CD4-positive, alpha-beta T cell treated with Interferon alpha-2 for 1 hour (primary cell): ENCODE measurements at regions not wholly inside any gene's neighbourhood (a gene's known extent, or its start where the extent isn't known, plus 50 kb on each side); places are given as distances from the start of the nearest gene placed in this dataset.

Experiments
- DNase-seq, 2 donors: peaks; one replicate each; pipeline ENCODE4 v3.0.0-alpha.2; 2020 to 2022

GRCh38 chr9:105065098-105066088, 137.4 kb upstream of the ABCA1 start:
- DNase-seq, result no peak

DNA sequence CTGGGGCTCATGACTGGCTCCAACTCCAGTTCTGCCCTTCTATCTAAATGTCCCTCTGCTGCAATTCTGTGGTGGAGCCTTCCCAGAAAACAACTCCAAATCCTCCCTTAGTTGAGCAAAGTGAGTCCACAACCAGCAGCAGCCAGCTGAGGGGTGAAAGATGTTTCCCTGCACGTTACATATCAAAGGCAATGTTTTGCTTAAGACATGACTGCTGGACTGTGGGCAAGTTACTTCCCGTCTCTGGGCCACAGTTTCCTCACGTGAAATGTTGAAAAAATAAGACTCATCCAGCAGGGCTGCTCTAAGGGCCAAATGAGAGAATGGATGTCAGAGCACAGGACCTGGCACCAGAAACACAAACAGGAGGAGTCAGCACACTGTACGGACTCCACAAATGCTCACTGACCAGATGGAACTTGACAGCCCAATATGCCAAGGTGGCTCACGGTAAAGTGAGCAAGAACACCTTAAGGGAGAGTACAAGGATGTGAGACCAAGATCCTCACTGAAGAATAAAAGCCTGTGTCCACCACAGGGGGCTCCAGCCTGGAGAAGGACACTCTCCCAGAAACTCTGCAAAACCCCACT, 138.4 kb upstream of the ABCA1 start:
- DNase-seq, result peak in 1 of 2 donors; percentile 13

DNA sequence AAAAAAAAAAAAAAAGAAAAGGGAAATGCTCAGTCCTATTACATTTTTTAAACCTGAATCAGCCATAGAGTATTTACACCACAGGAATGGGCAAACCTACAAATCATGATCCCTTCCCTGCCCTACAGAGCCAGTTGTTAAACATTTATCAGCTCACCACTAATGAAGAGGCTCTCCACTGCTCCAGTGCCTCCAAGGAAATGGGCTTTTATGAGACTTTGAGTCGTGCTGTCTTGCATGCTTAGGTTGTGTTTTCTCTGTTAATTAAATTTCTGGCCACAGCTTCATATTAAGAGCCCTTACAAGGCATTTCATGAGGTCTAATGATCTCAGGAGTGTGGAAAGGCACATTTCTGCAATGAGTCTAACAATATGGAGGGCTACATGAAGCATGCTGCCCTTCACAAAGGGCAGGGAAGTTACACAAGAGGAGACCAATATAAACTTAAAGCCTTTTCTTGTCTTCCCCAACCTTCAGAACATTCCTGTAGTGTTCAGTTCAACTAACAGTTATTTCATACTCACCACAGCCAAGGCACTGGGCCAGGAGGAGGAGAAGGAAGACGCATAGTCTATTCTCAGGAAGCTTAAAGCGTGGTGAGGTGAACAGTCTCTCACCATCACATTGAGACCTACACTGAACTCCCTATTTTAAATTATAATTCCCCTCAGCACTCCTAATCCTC, 140.1 kb upstream of the ABCA1 start:
- no peak for DNase-seq

DNA sequence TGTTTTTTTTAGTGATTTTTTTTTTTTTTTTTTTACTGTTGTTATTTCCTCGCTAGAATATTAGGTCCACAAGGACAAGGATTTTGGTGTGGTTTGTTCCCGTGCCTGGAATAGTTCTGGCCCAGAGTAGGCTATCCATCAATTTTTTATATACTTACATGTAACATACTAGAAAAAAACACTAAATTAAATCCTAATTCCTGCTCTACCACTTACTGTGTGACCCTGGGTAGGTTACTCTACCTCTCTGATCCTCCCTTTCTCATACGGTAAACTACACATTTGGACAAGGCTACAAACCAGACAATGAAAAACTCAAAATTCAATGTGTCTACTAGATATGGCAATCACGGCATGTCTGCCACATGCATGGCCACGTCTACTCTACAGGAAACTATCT, 141.3 kb upstream of the ABCA1 start:
- DNase-seq, result no peak

DNA sequence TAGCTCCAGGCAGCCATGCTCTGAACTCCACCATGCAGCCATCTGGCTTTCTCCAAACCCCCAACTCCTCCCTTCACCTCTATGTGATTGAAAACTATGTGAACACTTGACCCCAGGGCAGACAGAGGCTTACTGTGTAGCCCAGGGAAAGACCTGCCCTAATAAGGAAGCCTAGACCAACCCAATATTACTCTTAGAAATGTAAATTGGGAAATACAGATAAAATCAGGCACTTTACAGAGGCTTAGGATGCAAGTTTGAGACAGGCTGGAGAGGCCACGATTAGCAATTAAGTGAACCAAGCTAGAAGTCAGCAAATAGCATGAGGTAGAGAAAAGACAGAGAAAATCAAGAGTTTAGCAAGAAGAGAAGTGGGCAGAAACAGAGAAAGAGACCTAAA, 141.7 kb upstream of the ABCA1 start:
- DNase-seq, result no peak

DNA sequence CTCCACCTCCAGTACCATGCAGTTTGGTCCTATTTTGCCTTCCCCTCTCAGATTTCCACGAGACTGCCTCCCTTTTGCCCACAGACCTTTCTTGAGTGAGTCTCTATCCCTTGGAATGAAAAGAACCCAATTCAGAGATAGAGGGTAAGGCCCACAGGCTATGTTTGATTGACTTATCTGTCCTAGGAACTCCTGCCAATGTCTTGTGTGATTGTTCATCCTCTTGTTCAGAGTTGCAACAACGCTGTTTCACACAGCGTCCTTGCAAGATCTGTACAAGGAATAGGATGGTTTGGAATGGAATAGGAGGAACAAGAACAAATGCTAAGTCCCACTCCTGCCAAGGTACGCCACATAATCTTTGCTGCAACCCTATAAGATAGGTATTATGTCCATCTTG, 142.2 kb upstream of the ABCA1 start:
- DNase-seq, result no peak

- no peak for DNase-seq
Measured at GRCh38 chr9:105072476-105072875, 144.5 kb upstream of the ABCA1 start.

GRCh38 chr9:105073147-105073546, 145.2 kb upstream of the ABCA1 start:
- no peak for DNase-seq

DNA sequence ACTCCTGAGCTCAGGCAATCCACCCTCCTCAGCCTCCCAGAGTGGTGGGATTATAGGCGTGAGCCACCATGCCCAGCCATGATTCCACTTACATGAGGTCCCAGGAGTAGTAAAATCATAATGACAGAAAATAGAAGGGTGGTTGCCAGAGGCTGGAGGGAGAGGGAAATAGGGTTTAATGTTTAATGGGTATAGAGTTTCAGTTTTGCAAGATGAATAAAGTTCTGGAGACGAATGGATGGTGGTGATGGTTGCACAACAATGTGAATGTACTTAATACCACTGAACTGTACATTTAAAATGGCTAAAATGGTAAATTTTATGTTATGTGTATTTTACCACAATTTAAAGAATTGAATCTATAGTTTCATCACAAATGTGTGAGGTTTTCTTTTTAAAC, 146.5 kb upstream of the ABCA1 start:
- DNase-seq, result no peak

GRCh38 chr9:105076729-105077128, 148.8 kb upstream of the ABCA1 start:
- no peak for DNase-seq

- no peak for DNase-seq
Measured at GRCh38 chr9:105079457-105079856, 151.5 kb upstream of the ABCA1 start.

DNA sequence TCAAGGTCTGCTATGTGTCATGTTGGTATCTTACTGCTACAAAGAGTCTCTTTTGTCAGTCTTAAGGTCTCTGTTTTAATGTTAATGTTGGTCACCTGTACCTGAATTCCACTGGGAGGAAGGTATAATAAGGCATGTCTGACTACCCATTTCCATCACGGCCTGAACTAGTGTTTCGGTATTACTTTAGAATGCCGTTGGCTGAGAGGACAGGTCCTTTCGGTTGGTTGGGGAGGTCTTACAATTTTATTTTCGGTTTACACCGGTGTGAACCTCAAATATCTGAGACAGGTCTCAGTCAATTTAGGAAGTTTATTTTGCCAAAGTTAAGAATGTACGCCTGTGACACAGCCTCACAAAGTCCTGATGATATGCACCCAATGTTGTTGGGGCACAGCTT, 154.9 kb upstream of the ABCA1 start:
- no peak for DNase-seq

- no peak for DNase-seq
Measured at GRCh38 chr9:105083256-105083655, 155.3 kb upstream of the ABCA1 start.

DNA sequence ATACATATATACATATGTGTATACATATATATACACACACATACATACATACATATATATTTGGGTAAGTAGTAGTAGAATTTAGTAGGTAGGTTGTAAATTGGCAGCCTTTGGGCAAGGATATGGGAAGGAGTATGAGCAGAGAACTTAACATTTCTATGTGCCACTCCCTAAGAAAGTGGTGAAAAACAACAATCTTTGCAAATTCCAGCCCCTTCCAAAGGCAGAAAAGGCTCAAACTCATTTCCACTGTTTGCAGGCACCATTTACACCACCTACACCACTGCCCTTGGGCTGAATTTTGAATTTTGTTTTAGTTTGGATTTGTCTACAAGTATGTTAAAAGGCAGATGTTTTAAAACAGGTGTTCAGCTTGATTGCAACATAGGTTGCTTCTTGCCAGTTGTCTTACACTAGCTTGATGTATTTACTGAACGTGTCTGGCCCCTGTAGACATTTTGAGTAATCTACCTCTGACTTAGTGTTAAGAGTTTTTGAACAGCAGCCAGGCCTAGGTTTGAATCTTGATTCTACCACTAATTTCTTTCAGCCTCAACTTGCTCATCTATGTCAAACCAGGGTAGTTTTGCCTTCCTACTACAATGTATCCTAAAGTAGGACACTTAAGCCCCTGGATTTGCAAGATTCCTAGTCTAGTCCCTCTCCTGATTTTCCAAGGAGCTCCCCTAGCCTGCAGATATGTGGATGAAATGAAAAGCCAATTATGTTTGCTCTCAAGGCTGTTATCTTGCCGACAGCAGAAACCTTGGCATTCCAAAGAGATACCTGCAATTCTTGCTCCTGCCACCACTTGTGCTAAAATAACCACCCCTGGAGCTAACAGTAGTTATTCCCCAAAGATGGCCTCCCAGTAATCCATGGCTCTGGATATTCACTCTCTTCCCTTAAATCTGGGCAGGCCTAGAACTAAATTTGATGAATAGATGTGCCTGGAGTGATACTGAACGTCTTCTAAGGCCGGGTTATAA, 156.2 kb upstream of the SLC44A1 start:
- no peak for DNase-seq

GRCh38 chr9:105089874-105090273, 154.6 kb upstream of the SLC44A1 start:
- no peak for DNase-seq

DNA sequence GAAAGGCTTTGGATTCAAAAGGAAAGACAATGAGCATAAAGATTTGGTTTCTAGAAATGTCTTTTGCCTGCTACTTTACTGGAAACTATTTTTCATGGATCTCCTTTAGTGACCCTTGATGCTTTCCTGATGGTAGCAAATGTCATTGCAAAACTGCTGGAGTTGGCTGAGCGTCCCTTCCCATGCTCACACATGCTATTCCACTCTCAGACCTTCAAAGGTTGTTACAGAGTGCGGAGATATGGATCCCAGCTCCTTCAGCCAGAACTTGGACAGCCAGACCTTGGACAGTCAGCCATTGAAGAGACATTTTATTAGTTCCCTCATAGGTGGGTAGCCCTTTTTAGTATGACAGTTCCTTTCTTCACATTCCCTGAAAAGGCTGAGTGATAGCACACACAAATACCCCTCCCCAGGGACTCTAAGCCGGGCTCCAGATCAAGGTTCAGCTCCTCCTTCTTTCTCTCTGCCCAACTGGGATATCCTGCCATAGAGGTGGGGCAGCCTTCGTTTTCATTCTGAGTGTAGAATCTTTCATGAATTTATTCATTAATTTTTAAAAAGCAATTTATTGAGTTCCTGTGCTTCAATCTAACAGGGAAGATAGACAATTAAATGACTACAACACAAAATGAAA, 153.3 kb upstream of the SLC44A1 start:
- DNase-seq, result no peak

DNA sequence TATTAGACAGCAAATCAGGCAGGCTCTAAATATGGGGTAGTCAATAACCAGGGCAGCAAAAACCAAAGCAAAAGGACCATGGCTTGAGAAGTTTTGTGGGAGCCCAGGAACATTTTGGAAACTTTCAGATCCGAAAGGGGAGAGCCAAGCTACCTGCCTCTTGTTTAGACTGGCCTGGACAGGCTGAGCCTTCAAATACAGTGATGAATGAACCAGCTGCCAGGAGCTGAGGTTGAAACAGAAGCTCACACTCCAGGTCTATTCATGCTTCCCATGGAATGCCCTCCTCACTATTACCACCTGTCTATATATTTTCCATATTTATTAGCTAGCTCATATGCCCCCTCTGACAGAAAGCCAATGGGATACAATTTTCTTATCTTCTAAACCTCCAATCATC, 150.8 kb upstream of the SLC44A1 start:
- DNase-seq, result no peak

GRCh38 chr9:105098370-105098769, 146.1 kb upstream of the SLC44A1 start:
- no peak for DNase-seq

DNA sequence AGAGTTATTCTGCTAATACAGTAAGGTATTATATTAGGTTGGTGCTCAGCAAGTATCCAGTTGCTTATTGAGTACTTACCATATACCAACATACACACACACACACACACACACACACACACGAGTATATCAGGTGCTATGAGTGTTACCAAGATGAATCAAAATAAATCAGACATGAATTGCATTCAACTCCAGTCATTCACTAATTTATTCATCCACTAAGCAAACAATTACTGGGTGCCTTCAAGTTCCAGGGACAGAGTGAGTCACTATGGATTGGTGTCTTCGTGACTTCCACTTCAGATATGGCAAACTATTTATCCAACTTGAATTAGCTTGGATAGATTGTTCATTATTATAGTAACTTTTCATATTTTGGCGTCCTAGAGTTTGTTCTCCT, 140.7 kb upstream of the SLC44A1 start:
- no peak for DNase-seq

- DNase-seq, result no peak
Measured at GRCh38 chr9:105114318-105114717, 130.1 kb upstream of the SLC44A1 start.

- peak; percentile 41 to 69 for DNase-seq
Measured at GRCh38 chr9:105114964-105115728, 129.3 kb upstream of the SLC44A1 start.
